HG03439 (cell line): ENCODE measurements at regions not wholly inside any gene's neighbourhood (a gene's known extent, or its start where the extent isn't known, plus 50 kb on each side); places are given as distances from the start of the nearest gene placed in this dataset.

Experiments
- ATAC-seq: cut with Tn5 transposase; IDR thresholded peaks from one replicate; pipeline ENCODE4 v1.9.1; 2021; ENCODE audit warnings: mild to moderate bottlenecking, moderate library complexity; ENCODE audit not compliant: unreplicated experiment

DNA sequence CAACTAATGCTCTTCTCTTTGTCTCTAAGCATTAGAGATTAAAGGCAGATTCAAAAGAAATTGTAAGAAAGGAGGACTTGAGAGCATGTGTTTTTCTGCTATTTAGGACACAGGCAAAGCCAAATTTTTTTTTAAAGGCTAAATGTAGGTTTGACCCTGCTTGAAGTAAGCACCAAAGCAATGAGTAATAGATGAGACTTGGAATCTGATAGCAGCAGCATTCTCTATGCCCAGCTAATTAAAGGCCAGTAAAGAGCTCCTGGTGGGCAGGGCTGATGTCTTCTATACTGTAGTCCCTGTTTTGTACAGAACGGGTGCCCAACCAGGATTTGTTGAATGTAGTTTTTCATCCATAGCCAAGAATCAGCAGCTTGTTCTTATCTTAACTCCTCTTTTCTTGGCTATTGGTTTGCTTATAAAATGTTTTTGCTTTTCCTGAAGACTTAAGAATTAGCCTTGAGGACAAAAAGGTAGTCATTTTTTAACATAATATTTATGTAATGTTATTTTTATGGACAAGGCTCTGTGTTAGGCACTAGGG lies 179.6 kb downstream of the LMO4 start:
- ATAC-seq, result no peak

DNA sequence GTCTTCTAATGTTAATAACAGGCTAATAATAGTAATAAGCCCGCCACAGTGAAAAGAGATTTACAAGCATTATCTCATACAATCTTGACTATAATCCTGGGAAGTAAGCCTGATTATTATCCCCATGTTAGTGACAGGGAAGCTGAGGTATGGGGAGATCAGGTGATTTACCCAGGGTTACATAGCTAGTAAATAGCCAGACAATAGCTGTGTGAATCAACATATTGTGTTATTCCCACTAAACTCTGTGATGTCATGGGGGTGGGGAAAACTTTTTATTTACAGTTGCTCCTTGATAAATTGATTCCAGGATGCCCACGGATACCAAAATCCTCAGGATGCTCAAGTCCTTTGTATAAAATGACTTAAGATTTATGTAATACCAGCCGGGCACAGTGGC lies 181.9 kb downstream of the LMO4 start:
- no peak for ATAC-seq

DNA sequence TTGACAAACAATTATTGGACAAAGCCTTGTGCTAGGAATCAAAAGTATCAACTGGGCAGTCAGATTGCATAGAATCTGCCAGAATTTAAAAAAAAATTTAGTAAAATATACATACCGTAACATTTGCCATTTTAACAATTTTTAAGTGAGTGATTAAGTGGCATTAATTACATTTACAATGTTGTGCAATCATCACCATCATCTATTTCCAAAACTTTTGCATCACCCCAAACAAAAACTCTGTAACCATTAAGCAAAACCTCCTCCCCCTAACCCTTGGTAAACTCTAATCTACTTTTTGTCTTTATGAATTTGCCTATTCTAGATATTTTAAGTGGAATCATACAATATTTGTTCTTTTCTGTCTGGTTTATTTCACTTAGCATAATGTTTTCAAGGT lies 182.8 kb downstream of the LMO4 start:
- ATAC-seq, result no peak

DNA sequence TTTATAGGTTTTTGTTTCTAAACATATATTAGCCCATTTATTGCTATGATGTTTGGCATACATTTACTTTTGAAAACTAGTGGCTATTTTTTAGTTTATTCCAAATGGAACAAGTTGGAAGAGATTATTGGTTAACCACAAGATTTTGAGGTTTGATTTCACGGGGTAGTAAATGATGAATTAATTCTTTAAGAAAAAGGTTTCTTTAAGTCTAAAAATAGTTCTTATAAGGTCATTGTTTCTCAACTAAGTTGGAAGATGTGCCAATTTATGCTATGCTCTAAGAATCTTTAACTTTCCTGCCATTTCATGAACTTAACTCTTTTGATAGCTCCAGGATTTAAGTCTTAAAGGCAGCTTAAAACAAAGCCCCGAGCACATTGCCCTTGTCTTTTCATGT lies 183.8 kb downstream of the LMO4 start:
- ATAC-seq, result no peak

DNA sequence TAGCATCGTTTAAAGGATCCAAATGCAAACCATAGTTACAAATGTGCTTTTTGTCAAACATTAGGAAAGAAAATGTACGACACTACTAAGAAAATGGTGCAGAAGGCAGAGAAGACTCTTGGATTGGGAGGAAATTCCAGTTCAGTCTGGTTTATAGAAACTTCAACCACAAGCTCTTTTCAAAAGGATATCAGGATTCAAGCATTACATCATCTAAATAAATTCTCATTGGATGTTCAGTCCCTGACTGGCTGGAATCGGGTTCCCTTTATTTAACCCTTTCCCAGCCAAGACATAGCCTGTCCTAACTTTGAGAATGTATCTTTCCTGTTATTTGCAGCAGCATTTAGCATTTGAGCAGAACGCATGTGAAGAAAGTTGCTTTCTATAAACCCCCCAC lies 184.6 kb downstream of the LMO4 start:
- no peak for ATAC-seq

DNA sequence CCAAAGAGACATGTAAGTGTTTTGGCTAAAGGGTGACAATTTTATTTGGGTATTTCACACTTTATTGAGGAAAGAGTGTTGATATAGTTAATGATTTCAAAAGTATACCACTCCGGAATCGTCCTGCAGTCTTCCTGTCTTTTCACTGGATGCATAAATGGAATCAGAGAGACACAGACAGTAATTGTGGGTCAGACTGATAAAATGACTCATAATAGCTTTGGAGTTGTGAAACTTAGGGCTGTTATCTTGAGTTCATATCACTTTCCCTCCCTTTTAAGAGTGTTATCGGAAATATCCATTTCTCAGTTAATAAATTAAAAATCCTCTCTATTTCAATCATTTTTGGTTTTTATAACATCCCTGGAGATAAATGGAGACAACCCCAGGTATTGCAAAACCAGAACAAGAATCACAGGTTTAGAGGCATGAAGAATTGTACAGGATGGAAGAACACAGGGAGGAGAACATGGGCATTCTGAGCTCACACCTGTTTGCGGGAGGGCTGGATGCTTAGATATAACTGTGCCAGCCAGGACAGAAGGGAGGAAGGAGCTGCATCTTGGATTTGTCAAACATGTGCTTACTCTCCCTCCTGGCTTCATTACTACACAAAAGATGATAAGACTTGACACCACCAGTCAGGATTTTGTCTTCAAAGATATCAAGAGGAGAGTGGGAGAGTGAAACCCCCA lies 185.4 kb downstream of the LMO4 start:
- ATAC-seq, result no peak

DNA sequence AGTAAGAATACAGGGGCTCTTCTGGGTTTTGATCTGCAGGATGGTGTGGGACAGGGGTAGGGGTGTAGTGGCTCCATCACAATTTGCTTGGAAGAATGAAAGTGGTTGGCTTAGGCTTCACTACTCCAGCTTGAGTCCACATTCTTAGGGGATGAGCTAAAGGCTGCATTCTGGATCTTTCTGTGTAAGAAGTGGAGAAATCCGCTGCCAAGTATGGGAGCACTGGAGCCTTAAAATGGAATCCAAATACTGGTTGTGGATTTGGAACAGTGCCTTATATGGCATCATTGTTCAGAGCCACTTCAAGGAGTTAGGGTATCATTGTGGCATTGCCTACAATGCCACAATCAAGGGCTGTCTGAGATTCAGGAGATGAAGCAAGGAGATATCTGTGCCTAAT lies 187.1 kb downstream of the LMO4 start:
- ATAC-seq, result no peak

DNA sequence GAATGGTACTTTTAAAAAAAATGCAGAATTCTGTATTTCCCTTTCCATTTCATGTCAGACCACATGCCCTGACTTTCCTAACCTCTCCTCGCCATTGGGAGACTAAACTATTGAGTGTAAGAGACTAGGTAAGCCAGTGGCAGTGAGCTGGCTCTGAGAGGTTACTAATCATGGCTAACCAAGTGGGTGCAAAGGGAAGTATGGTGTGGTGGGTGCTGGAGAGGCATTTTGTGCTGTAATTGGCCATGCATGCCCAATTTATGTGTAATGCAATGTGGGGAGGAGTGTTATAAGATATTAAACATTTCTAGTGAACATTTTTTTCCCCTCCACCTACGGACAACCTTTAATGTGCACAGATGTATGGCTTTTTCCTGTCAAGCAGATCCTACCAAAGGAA lies 190.1 kb downstream of the LMO4 start:
- no peak for ATAC-seq

DNA sequence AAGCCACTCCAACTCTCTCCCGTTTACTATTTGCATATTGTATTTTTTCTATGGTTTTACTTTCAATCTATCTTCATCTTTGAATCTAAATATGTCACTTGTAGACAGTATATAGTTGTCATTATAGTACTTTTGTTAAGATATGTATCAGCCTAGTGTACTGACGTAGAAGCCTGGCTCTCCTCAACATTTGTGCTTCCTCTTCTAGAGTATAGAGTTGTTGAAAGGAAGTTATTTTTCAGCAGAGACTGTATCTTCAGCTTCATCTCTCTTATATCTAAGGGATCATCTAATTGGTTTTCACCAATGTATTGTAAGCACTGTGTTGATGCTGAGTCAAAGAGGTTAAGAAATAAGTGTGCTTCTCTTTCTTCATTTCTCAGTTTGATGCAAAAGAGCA lies 192.8 kb downstream of the LMO4 start:
- ATAC-seq, result no peak

DNA sequence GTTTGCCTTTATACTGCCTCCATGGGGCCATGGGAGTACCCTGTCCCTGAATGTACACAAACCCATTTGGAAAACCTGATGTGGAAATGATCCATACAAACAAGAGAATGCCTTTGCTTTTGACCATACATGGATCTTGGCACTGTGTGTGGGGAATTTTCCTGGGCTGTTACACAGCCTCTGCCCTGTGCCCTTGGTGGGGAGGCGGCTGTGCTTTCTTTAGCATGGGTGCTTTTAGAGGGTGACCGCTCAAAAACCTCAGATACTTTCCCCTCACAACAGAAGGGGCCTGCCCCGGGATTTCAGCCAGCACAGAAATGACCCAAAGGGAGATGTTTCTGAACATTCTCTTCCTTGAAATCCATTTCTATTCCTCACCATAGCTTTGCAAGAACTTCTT lies 194.8 kb downstream of the LMO4 start:
- ATAC-seq, result no peak

DNA sequence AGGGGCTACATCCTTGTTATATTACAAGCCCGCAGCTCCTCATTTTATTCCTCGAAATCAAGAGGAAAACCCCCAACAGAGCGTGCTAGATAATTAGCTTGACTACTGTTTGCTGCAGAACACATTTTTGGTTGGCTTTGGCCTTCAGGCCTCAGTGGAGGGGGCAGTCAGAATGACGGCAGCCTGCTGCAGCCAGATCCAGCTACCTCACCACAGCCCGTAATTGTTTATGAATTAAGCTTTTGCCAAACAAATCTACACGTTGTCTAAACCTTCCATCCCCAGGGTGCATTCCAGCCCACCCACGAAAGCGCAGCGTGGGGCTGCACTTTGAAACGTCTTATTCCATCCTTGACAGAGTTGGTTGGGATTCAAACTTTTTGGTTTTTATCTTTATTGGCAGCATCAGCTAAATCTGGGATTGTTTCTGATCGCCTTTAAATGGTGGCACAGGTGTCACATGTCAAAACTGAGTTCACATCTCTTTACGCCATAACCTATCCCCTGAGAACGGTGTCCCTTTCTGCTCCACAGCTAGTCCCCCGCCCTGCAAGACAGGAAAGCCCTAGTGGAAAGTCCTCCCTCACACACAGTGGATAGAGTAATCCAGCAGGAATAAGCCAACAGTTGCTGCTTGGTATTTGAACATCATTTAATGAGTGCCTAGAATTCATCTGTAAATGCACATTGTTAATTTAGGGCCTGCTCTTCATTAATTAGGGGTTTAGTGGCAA lies 195.5 kb downstream of the LMO4 start:
- ATAC-seq, result no peak

DNA sequence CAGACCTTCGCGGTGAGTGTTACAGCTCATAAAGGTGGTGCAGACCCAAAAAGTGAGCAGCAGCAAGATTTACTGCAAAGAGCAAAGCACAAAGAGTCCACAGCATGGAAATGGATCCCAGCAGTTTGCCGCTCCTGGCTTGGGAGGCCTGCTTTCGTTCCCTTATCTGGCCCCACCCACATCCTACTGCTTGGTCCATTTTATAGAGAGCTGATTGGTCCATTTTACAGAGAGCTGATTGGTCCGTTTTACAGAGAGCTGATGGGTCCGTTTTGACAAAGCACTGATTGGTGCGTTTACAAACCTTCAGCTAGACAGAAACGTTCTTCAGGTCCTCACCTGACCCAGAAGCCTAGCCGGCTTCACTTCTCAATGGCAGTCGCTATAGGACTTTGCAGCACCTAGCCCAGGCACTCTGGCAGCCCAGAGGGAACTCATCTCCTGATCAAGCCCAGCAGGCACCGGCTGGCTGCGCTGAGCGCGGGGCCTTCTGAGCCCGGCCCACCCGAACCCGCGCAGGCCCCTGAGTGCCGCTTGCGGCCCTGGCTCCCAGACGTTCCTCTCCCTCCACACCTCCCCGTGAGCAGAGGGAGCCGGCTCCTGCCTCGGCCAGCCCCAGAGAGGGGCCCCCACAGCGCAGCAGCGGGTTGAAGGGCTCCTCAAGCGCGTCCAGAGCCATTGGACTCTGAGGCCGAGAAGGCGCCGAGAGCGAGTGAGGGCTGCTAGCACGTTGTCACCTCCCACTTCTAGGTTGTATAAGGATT lies 200.3 kb downstream of the LMO4 start:
- ATAC-seq, result no peak

DNA sequence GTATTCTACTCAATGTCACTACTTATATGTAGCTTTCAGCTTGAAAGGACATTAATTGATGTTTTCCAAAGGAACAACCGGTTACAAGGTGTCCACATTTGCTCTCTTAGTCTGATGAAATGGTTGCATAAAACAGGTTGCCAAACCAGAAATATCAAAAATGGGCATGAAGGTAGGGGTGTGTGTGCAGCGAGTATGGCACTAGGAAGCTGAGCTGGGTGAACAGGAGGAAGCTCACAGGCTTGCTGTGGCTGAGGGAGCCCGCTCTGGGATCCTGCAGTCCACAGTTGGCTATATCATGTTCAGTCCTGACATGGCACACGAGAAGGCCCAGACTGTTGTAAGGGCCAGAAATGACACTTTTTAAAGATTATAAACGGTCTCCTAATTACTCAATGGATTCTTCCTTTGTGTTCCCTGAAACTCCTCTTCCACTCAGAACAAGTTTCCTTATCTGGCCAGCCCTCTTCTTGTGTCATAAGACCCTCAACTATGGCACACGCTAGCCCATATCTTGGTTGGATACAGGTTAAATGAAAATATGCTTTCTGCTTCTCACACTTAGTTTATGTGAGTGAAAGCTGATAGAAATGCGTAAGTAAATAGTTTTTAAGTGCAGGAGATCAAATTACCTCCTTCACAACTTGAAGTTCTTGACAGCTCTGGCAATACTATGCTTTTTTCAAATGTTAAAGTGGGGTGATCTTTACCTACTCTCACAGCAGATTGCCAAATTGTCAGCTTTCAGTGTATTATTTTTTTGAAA lies 201.5 kb downstream of the LMO4 start:
- ATAC-seq, result no peak

DNA sequence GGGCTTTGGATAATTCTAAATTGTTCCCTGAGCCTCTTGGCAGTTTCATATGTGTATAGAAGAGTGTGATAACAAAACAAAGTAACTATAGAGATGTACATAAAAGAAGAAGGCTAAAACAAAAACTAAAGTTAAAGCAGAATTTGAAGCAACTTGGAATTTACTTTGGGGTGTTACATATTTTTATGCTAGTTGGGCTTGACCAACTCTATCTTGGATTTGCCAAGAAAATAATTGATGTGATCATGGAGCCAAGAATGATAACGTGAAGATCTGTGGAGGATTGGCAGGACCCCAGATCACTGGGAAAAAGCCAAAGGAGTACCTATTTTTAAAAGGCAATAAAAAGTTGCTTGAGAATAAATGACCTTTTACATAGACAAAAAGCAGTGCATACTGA lies 206.9 kb downstream of the LMO4 start:
- ATAC-seq, result no peak

DNA sequence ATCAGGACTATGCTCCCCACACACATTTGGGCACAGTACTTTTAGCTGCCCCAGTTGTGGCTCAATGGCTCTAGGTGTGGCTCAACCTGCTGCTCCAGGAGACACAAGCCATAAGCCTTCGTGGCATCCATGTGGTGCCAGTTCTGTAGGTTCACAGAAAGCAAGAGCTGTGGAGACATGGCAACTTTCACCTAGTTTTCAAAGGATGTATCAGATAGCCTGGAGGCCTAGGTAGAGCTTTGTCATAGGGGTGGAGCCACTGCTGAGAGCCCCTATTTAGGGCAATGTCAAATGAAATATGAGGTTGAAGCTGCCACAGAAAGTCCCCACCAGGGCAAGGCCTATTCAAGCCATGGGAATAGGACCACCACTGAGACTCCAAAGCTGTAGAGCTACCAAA lies 210.5 kb downstream of the LMO4 start:
- ATAC-seq, result no peak

DNA sequence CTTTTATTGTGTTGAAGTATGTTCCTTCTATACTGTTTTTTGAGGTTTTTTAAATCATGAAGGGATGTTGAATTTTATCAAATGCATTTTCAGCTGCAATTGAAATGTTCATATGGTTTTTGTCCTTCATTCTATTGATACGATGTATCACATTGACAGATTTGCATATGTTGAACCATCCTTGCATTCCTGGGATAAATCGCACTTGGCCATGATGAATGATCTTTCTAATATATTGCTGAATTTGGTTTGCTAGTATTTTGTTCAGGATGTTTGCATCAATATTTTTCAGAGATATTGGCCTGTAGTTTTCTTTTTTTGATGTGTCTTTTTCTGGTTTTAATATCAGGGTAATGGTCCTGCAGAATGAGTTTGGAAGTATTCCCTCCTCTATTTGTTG lies 214.0 kb downstream of the LMO4 start:
- ATAC-seq, result no peak

DNA sequence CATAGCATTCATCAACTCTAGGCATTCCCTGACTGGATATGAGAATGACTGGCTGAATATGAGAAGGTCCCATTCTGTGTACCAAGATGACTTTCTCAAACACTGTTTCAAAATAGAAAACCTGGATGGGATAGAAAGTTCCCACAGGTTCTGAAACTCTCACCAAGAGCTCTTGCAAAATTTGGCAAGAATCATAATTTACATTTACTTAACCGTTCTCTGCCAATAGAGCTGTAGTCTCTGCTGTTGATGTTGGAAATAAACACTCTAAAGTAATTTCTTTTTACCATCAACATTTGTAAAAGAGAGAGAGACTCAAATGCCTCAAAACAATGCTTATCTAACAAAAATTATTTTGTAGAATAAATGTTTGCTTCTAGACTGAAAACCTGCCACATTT lies 221.1 kb downstream of the LMO4 start:
- no peak for ATAC-seq

DNA sequence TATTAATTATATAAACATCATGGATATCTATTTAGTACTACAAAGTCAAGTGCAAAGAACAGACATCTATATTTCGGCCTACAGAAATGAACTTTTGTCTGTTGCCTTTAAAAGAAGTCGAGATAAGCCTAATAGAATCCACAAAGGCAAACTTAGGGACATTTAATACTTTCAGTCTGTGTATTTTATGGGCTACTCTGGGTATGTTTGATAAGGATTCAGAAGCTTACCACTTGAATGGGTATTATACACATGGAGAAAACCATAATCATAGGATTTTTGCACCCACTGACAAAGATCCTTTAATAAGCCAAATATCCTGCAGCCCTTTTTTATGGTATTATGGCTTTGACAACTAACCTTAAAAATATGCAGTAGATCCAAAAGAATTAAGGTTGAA lies 224.8 kb downstream of the LMO4 start:
- no peak for ATAC-seq

DNA sequence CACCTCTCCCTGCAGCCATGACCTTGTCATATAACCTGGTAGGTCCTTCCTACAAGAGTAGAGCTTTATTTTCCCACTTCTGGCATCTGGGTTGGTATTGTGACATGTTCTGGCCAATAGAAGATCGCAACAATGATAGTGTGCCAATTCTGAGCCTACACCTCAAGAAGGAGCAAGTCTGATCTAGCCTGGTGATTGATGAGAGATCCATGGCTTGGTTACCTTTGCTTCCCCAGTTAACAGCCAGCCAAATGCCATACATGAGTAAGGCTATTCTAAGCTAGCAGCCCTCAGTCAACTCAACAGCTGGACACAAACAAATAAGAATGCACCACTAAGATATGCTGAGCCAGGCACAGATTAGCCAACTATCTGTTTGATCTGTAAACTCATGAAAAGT lies 226.7 kb downstream of the LMO4 start:
- ATAC-seq, result no peak

DNA sequence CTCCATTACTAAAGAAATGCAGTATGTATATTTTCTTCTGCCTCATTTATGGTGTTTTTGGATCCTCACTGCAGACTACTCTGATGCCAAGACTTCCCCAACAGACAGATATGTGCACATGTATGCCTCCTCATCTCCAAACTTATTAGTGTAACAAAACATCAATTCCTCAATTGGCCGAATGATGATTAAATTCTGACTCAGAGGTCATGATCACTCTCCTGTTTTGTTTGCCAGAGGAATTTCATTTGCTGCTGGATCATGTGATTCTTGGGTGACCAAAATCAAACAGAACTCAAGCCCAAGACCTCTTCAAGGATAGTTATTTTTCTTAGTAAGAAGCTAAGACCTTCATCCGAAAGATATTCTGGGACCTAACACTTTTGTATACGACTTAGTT lies 227.6 kb downstream of the LMO4 start:
- no peak for ATAC-seq

DNA sequence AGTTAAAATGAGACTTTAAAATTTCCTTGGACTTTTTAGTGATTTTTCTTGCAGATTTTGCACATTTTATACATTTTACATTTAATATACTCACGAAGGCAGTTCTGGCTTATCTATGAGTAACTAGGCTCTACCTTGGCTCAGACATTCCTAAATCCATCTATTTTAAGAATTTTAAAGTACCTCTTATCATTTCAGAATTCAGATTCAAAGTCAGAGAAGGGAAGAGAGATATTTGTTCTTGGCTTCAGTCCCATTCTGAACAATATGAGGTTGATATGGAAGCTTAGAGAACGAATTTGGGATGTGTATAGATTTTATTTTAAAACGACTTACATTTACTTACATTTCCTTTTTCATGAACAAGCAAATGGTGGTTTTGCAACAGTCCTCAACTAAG lies 230.2 kb downstream of the LMO4 start:
- ATAC-seq, result no peak
